DMS 273 (cell line): ENCODE measurements at regions not wholly inside any gene's neighbourhood (a gene's known extent, or its start where the extent isn't known, plus 50 kb on each side); places are given as distances from the start of the nearest gene placed in this dataset.

ENCODE experiments used
- DNase-seq: peaks from one replicate; lab custom pipeline; 2025; ENCODE audit not compliant: unreplicated experiment; lab: John Stamatoyannopoulos, UW

- DNase-seq, result no peak
Measured at GRCh38 chr21:28790335-28790734, 202.3 kb downstream of the LTN1 start.

- DNase-seq, result no peak
Measured at GRCh38 chr21:28789523-28789922, 203.2 kb downstream of the LTN1 start.

GRCh38 chr21:28788030-28788429 lies 204.6 kb downstream of the LTN1 start:
- no peak for DNase-seq

GRCh38 chr21:28783641-28784185 lies 209.0 kb downstream of the LTN1 start:
- DNase-seq, result no peak

GRCh38 chr21:28781602-28782276 lies 210.9 kb downstream of the LTN1 start:
- DNase-seq, result peak; percentile 54

- no peak for DNase-seq
Measured at GRCh38 chr21:28779914-28780313, 212.8 kb downstream of the LTN1 start.

- no peak for DNase-seq
Measured at GRCh38 chr21:28776251-28776650, 216.4 kb downstream of the LTN1 start.

GRCh38 chr21:28775071-28775470 lies 217.6 kb downstream of the LTN1 start:
- no peak for DNase-seq

- no peak for DNase-seq
Measured at GRCh38 chr21:28773036-28773435, 219.6 kb downstream of the LTN1 start.

GRCh38 chr21:28771790-28772501 lies 220.7 kb downstream of the LTN1 start:
- no peak for DNase-seq

GRCh38 chr21:28770867-28771661 lies 221.6 kb downstream of the LTN1 start:
- DNase-seq, result no peak

GRCh38 chr21:28769683-28770082 lies 223.0 kb downstream of the LTN1 start:
- DNase-seq, result no peak

GRCh38 chr21:28768753-28769152 lies 223.9 kb downstream of the LTN1 start:
- DNase-seq, result no peak

GRCh38 chr21:28767523-28767922 lies 225.2 kb downstream of the LTN1 start:
- no peak for DNase-seq

- no peak for DNase-seq
Measured at GRCh38 chr21:28763809-28764418, 228.8 kb downstream of the LTN1 start.

- no peak for DNase-seq
Measured at GRCh38 chr21:28762357-28762735, 230.3 kb downstream of the LTN1 start.

- DNase-seq, result no peak
Measured at GRCh38 chr21:28761674-28762356, 230.9 kb downstream of the LTN1 start.

GRCh38 chr21:28758883-28759242 lies 233.8 kb downstream of the LTN1 start:
- DNase-seq, result no peak

- DNase-seq, result no peak
Measured at GRCh38 chr21:28758042-28758882, 234.4 kb downstream of the LTN1 start.

GRCh38 chr21:28754862-28755261 lies 237.8 kb downstream of the LTN1 start:
- DNase-seq, result no peak
